Natural killer cell (primary cell): ENCODE measurements at regions not wholly inside any gene's neighbourhood (a gene's known extent, or its start where the extent isn't known, plus 50 kb on each side); places are given as distances from the start of the nearest gene placed in this dataset.

ENCODE experiments used
- ATAC-seq, 3 donors: fragments of 150-1000 bp in 2 of 3; fragments of 200-7000 bp in 1 of 3; cut with Tn5 transposase; 1 replicate in 1 of 3; 2 replicates in 2 of 3; pipeline ENCODE4 v1.10.0; 2021; ENCODE audit warnings: mild to moderate bottlenecking in 2 of 3, moderate library complexity in 2 of 3
- DNase-seq, 2 donors: peaks; one replicate each; pipeline versions ENCODE4 v3.0.0 to v3.0.0-alpha.2; 2013 to 2021; ENCODE audit warnings: mixed read lengths in 1 of 2
- H3K27ac ChIP-seq: one replicate; pipeline ENCODE4 v1.5.1; 2013; ENCODE audit warnings: mild to moderate bottlenecking, low read length
- H3K27me3 ChIP-seq: one replicate; pipeline ENCODE4 v1.6.1; 2013; ENCODE audit warnings: low read length; ENCODE audit not compliant: control insufficient read depth, insufficient read depth
- H3K36me3 ChIP-seq: one replicate; pipeline ENCODE4 v1.6.1; 2013; ENCODE audit warnings: low read length; ENCODE audit not compliant: control insufficient read depth, insufficient read depth
- H3K4me1 ChIP-seq: one replicate; pipeline ENCODE4 v1.6.1; 2013; ENCODE audit warnings: low read length; ENCODE audit not compliant: control insufficient read depth, insufficient read depth
- H3K4me3 ChIP-seq: one replicate; pipeline ENCODE4 v1.5.1; 2013; ENCODE audit warnings: low read length
- H3K9me3 ChIP-seq: one replicate; pipeline ENCODE4 v1.6.1; 2013; ENCODE audit warnings: low read length; ENCODE audit not compliant: control insufficient read depth, insufficient read depth
- H3K27ac Mint-ChIP-seq, 2 donors: one replicate each; pipeline ENCODE4 v1.8.0; 2022; ENCODE audit warnings: mild to moderate bottlenecking in 2 of 2, mixed read lengths in 2 of 2, moderate library complexity in 1 of 2
- H3K27me3 Mint-ChIP-seq, 2 donors: one replicate each; pipeline ENCODE4 v1.8.0; 2022; ENCODE audit warnings: low read depth in 2 of 2, mixed read lengths in 2 of 2
- H3K36me3 Mint-ChIP-seq: one replicate; pipeline ENCODE4 v1.8.0; 2022; ENCODE audit warnings: mixed read lengths
- H3K4me1 Mint-ChIP-seq, 2 donors: one replicate each; pipeline ENCODE4 v1.8.0; 2022; ENCODE audit warnings: mixed read lengths in 2 of 2
- H3K4me3 Mint-ChIP-seq: one replicate; pipeline ENCODE4 v1.8.0; 2022; ENCODE audit warnings: mild to moderate bottlenecking, moderate library complexity, mixed read lengths
- H3K9me3 Mint-ChIP-seq, 2 donors: one replicate each; pipeline ENCODE4 v1.8.0; 2022; ENCODE audit warnings: mixed read lengths in 2 of 2
- WGBS: methylation state at CpG from one replicate; pipeline ENCODE4 v1.1.7; 2013; ENCODE audit warnings: missing lambda C conversion rate; ENCODE audit not compliant: insufficient coverage; 5-methylcytosine and 5-hydroxymethylcytosine counted together
- intact Hi-C: fragments of 100-400 bp; cut with micrococcal nuclease; formaldehyde crosslinking; loops from one replicate; pipeline ENCODE4 v1.14.2; 2022
- TF ChIP-seq, protein P1 (sequence below): fragments of 200-600 bp; IDR thresholded peaks from one replicate; pipeline ENCODE4 v1.8.0; 2022; ENCODE audit warnings: antibody characterized with exemption

DNA sequence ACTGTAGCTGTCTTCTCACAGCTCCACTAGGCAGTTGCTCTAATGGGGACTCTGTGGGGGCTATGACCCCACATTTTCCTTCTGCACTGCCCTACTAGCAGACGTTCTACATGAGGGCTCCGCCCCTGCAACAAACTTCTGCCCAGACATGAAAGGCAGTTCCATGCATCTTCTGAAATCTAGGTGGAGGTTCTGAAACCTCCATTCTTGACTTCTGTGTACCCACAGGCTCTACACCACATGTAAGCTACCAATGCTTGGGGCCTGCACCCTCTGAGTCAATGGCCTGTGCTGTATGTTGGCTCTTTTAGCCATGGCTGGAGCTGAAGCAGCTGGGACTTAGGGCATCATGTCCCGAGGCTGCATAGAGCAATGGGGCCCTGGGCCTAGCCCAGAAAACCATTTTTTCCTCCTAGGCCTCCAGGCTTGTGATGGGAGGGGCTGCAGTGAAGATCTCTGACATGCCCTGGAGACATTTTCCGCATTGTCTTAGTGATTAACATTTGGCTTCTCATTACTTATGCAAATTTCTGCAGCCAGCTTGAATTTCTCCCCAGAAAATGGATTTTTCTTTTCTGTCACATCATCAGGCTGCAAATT, 123.0 kb downstream of the MYCN start:
- 85% methylated on average over 4 of the region's 4 CpGs for WGBS
- no peaks in the 10 kb centered on the region for H3K4me1 ChIP-seq
- Mint-ChIP-seq H3K36me3 (no peaks in the 10 kb centered on the region), H3K4me1 (no peaks in the 10 kb centered on the region), H3K9me3 (peaks cover 2 to 4% of the 10 kb centered on the region in 2 donors), H3K27ac (no peak overlapping the region), H3K27me3 (peaks cover 0 to 7% of the 10 kb centered on the region in 2 donors), H3K4me3 (no peak overlapping the region)
- H3K27ac ChIP-seq, result no peak overlapping the region
- H3K4me3 ChIP-seq, result no peak overlapping the region
- H3K27me3 ChIP-seq, result no peaks in the 10 kb centered on the region
- H3K36me3 ChIP-seq, result no peaks in the 10 kb centered on the region
- DNase-seq (no peak), ATAC-seq (no peak)
- peaks cover 6% of the 10 kb centered on the region for H3K9me3 ChIP-seq
- TF ChIP-seq, protein P1, sequence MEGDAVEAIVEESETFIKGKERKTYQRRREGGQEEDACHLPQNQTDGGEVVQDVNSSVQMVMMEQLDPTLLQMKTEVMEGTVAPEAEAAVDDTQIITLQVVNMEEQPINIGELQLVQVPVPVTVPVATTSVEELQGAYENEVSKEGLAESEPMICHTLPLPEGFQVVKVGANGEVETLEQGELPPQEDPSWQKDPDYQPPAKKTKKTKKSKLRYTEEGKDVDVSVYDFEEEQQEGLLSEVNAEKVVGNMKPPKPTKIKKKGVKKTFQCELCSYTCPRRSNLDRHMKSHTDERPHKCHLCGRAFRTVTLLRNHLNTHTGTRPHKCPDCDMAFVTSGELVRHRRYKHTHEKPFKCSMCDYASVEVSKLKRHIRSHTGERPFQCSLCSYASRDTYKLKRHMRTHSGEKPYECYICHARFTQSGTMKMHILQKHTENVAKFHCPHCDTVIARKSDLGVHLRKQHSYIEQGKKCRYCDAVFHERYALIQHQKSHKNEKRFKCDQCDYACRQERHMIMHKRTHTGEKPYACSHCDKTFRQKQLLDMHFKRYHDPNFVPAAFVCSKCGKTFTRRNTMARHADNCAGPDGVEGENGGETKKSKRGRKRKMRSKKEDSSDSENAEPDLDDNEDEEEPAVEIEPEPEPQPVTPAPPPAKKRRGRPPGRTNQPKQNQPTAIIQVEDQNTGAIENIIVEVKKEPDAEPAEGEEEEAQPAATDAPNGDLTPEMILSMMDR, result no peak
- intact Hi-C loops, result no loop called here

DNA sequence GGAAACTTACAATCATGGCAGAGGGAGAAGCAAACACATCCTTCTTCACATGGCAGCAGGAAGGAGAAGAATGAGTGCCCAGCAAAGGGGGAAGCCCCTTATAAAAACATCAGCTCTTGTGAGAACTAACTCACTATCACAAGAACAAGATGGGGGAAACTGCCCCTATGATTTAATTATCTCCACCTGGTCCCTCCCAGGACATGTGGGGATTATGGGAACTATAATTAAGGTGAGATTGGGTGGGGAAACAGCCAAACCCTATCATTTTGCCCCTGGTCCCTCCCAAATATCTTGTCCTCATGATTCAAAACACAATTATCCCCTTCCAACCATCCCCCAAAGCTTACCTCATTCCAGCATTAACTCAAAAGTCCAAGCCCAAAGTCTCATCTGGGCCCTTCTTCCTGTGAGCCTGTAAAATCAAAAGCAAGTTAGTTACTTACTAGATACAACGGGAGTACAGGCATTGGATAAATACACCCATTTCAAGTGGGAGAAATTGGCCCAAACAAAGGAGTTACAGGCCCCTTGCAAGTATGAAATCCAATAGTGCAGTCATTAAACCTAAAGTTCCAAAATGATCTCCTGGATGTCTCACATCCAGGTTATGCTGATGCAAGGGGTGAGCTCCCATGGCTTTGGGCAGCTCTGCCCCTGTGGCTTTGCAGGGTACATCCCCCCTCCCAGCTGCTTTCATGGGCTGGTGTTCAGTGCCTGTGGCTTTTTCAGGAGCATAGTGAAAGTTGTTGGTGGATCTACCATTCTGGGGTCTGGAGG, 122.3 kb downstream of the MYCN start:
- Histone ChIP-seq H3K4me3 (no peak overlapping the region), H3K4me1 (no peaks in the 10 kb centered on the region), H3K9me3 (peaks cover 6% of the 10 kb centered on the region), H3K27ac (no peak overlapping the region), H3K36me3 (no peaks in the 10 kb centered on the region), H3K27me3 (no peaks in the 10 kb centered on the region)
- Mint-ChIP-seq H3K4me3 (no peak overlapping the region), H3K27me3 (peaks cover 0 to 7% of the 10 kb centered on the region in 2 donors), H3K9me3 (peaks cover 2 to 4% of the 10 kb centered on the region in 2 donors), H3K4me1 (no peaks in the 10 kb centered on the region), H3K27ac (no peak overlapping the region), H3K36me3 (no peaks in the 10 kb centered on the region)
- intact Hi-C loops, result no loop called here
- 80% methylated on average over 1 of the region's 1 CpG for WGBS
- DNase-seq (no peak), ATAC-seq (no peak)
- TF ChIP-seq, protein P1, result no peak

DNA sequence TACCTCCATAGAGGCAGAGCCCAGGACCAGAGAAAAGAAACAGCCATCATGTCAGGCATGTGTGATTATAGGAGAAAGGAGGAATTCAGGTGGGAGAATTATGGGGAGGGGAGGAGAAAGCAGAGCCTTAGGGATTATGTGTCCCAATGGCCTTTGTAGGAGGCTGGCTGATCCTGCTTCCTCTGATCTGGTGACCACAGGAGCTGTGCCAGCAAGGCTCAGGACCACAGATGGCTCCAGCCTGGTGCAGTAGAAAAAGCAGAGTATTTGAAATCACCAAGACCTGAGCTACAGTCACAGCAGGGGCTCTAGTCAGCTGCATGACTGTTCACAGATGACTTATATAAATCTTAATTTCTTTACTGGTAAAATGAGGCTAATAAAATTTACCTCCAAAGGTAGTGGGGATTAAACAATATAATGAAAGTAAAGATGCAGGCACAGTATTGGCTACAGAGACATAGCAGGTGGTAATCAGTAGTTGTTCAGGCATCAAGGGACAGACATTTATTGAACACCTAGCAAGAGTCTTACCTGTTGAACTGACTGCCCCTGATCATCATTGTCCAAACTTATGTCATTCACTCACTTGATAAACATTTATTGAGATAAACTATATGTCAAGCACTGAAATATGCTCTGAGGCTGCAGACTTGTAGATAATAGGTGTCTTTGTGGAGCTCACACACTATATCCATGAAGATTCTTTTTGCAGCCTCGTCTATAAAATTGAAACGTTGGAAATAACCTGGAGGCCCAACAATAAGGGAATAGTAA, 121.3 kb downstream of the MYCN start:
- Histone ChIP-seq H3K27ac (no peak overlapping the region), H3K4me3 (no peak overlapping the region), H3K4me1 (no peaks in the 10 kb centered on the region), H3K27me3 (no peaks in the 10 kb centered on the region), H3K9me3 (peaks cover 6% of the 10 kb centered on the region), H3K36me3 (no peaks in the 10 kb centered on the region)
- TF ChIP-seq, protein P1, result no peak
- no peak overlapping the region for H3K27ac Mint-ChIP-seq
- peaks cover 0 to 7% of the 10 kb centered on the region in 2 donors for H3K27me3 Mint-ChIP-seq
- intact Hi-C loops, result no loop called here
- H3K9me3 Mint-ChIP-seq, result peaks cover 2 to 4% of the 10 kb centered on the region in 2 donors
- no peaks in the 10 kb centered on the region for H3K36me3 Mint-ChIP-seq
- H3K4me3 Mint-ChIP-seq, result no peak overlapping the region
- no peak for DNase-seq
- no peaks in the 10 kb centered on the region for H3K4me1 Mint-ChIP-seq
- ATAC-seq, result no peak
- no CpG with 5 or more reads among the region's 2 CpGs for WGBS
